Liver (tissue), 8 donors: ENCODE measurements at regions not wholly inside any gene's neighbourhood (a gene's known extent, or its start where the extent isn't known, plus 50 kb on each side); places are given as distances from the start of the nearest gene placed in this dataset.
A peak's percentile ranks its signal among the peaks of the same experiment; 100 is the strongest.

Experiments
- DNase-seq: peaks from one replicate; pipeline ENCODE4 v3.0.0-alpha.2; 2017; ENCODE audit warnings: low spot score
- H3K27ac ChIP-seq, 2 donors: one replicate each; pipeline ENCODE4 v1.7.0; 2013; ENCODE audit warnings: inconsistent platforms in 2 of 2, low read length in 2 of 2, control low read depth in 1 of 2, low read depth in 1 of 2, mild to moderate bottlenecking in 1 of 2
- H3K27me3 ChIP-seq, 4 donors: one replicate each; pipeline versions ENCODE4 v1.6.1 to v1.7.0; 2013; ENCODE audit warnings: low read length in 3 of 4, inconsistent platforms in 1 of 4, mild to moderate bottlenecking in 1 of 4, moderate library complexity in 1 of 4; ENCODE audit not compliant: control insufficient read depth in 4 of 4, insufficient read depth in 4 of 4
- H3K36me3 ChIP-seq, 4 donors: one replicate each; pipeline versions ENCODE4 v1.6.1 to v1.7.0; 2013; ENCODE audit warnings: low read length in 3 of 4, mild to moderate bottlenecking in 3 of 4, low read depth in 1 of 4, moderate library complexity in 1 of 4; ENCODE audit not compliant: control insufficient read depth in 4 of 4, insufficient read depth in 3 of 4
- H3K4me1 ChIP-seq, 4 donors: one replicate each; pipeline versions ENCODE4 v1.6.1 to v1.7.0; 2013; ENCODE audit warnings: low read length in 3 of 4, mild to moderate bottlenecking in 3 of 4, moderate library complexity in 1 of 4; ENCODE audit not compliant: control insufficient read depth in 4 of 4, insufficient read depth in 4 of 4
- H3K4me3 ChIP-seq, 3 donors: one replicate each; pipeline versions ENCODE4 v1.6.1 to v1.7.0; 2013; ENCODE audit warnings: low read length in 3 of 3, control low read depth in 1 of 3, low read depth in 1 of 3, mild to moderate bottlenecking in 1 of 3
- H3K9ac ChIP-seq, 2 donors: one replicate each; pipeline ENCODE4 v1.7.0; 2013; ENCODE audit warnings: low read length in 2 of 2, mild to moderate bottlenecking in 2 of 2, moderate library complexity in 2 of 2, control low read depth in 1 of 2, low read depth in 1 of 2
- H3K9me3 ChIP-seq, 4 donors: one replicate each; pipeline versions ENCODE4 v1.6.1 to v1.7.0; 2013; ENCODE audit warnings: low read length in 3 of 4; ENCODE audit not compliant: control insufficient read depth in 4 of 4
- EGR1 ChIP-seq, 2 donors: IDR thresholded peaks; 2 replicates each; pipeline ENCODE4 v1.6.1; 2016 to 2018; ENCODE audit warnings: antibody characterized with exemption in 2 of 2, low read depth in 2 of 2
- FOXA2 ChIP-seq: IDR thresholded peaks from 2 replicates; pipeline ENCODE4 v1.6.1; 2016; ENCODE audit warnings: antibody characterized with exemption
- GABPA ChIP-seq, 2 donors: IDR thresholded peaks in 1 of 2; conservative IDR thresholded peaks in 1 of 2; 2 replicates each; pipeline ENCODE4 v1.6.1; 2016; ENCODE audit warnings: antibody characterized with exemption in 2 of 2, mild to moderate bottlenecking in 1 of 2, moderate library complexity in 1 of 2
- HNF4A ChIP-seq, 2 donors: conservative IDR thresholded peaks; 2 replicates each; pipeline ENCODE4 v1.6.1; 2016; ENCODE audit warnings: antibody characterized with exemption in 2 of 2, mild to moderate bottlenecking in 2 of 2
- JUND ChIP-seq, 2 donors: IDR thresholded peaks; 2 replicates each; pipeline ENCODE4 v1.6.1; 2016; ENCODE audit warnings: antibody characterized with exemption in 2 of 2
- RAD21 ChIP-seq, 2 donors: IDR thresholded peaks; 2 replicates each; pipeline ENCODE4 v1.6.1; 2016; ENCODE audit warnings: antibody characterized with exemption in 2 of 2, mild to moderate bottlenecking in 2 of 2
- RXRA ChIP-seq, 2 donors: IDR thresholded peaks; 2 replicates each; pipeline ENCODE4 v1.6.1; 2017 to 2018; ENCODE audit warnings: antibody characterized with exemption in 2 of 2, mild to moderate bottlenecking in 1 of 2
- TAF1 ChIP-seq: conservative IDR thresholded peaks from 2 replicates; pipeline ENCODE4 v1.6.1; 2016; ENCODE audit warnings: antibody characterized with exemption, mild to moderate bottlenecking
- YY1 ChIP-seq: IDR thresholded peaks from 2 replicates; pipeline ENCODE4 v1.6.1; 2016; ENCODE audit warnings: antibody characterized with exemption, mild to moderate bottlenecking
- WGBS: extraction: QIAGEN DNeasy Blood & Tissue Kit; methylation state at CpG from one replicate; pipeline ENCODE4 v1.1.7; 2013; 5-methylcytosine and 5-hydroxymethylcytosine counted together
- TF ChIP-seq, protein P1 (sequence below): IDR thresholded peaks from 2 replicates; pipeline ENCODE4 v1.6.1; 2016; ENCODE audit warnings: antibody characterized with exemption
- TF ChIP-seq, protein P2 (sequence below): fragments of 150-350 bp; IDR thresholded peaks from 2 replicates; pipeline ENCODE4 v1.5.1; 2017; ENCODE audit warnings: improper control_type of control experiment, low read depth, low read length; ENCODE audit not compliant: missing input control
- TF ChIP-seq, protein P3 (sequence below): IDR thresholded peaks from 2 replicates; pipeline ENCODE4 v1.6.1; 2016; ENCODE audit warnings: antibody characterized with exemption
- donor health status: healthy.
- donor health status: healthy.
- donor health status: healthy.
- donor health status: healthy.
- donor health status: healthy.

DNA sequence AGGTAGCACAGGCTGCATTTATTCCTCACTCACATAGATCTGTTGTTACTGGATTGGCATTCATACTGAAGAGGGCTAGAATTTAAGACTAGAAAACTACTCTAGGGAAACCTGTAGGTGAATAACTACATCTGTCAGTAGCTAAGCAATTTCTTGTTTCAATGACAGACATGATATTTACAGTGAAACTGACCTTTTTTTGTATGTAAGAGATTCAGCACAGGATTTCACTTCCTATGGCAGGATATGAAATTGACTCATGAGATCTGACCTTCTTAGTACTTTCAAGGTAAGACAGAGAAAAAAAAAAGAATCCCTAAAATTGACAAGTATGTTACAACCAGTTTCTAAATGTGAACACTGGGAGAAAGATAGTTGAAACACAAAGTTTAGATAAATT lies 189.8 kb upstream of the SLC16A7 start:
- H3K36me3 ChIP-seq: no peaks in the 10 kb centered on the region
- H3K4me1 ChIP-seq: peaks cover 0 to 6% (median 5%) of the 10 kb centered on the region in 4 donors
- no peak for DNase-seq
- TF ChIP-seq GABPA (IDR thresholded peaks at IDR 0.05 in 1 of 2, conservative IDR thresholded peaks at IDR 0.05 in 1 of 2) (no peak), EGR1 (IDR thresholded peaks at IDR 0.05; ENCODE audit: low read depth in 2 of 2) (no peak), TAF1 (no peak), YY1 (no peak), RXRA (IDR thresholded peaks at IDR 0.05) (no peak)
- TF ChIP-seq, protein P1, sequence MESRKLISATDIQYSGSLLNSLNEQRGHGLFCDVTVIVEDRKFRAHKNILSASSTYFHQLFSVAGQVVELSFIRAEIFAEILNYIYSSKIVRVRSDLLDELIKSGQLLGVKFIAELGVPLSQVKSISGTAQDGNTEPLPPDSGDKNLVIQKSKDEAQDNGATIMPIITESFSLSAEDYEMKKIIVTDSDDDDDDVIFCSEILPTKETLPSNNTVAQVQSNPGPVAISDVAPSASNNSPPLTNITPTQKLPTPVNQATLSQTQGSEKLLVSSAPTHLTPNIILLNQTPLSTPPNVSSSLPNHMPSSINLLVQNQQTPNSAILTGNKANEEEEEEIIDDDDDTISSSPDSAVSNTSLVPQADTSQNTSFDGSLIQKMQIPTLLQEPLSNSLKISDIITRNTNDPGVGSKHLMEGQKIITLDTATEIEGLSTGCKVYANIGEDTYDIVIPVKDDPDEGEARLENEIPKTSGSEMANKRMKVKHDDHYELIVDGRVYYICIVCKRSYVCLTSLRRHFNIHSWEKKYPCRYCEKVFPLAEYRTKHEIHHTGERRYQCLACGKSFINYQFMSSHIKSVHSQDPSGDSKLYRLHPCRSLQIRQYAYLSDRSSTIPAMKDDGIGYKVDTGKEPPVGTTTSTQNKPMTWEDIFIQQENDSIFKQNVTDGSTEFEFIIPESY: no peak
- TF ChIP-seq, protein P2, sequence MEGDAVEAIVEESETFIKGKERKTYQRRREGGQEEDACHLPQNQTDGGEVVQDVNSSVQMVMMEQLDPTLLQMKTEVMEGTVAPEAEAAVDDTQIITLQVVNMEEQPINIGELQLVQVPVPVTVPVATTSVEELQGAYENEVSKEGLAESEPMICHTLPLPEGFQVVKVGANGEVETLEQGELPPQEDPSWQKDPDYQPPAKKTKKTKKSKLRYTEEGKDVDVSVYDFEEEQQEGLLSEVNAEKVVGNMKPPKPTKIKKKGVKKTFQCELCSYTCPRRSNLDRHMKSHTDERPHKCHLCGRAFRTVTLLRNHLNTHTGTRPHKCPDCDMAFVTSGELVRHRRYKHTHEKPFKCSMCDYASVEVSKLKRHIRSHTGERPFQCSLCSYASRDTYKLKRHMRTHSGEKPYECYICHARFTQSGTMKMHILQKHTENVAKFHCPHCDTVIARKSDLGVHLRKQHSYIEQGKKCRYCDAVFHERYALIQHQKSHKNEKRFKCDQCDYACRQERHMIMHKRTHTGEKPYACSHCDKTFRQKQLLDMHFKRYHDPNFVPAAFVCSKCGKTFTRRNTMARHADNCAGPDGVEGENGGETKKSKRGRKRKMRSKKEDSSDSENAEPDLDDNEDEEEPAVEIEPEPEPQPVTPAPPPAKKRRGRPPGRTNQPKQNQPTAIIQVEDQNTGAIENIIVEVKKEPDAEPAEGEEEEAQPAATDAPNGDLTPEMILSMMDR: no peak
- TF ChIP-seq, protein P3, sequence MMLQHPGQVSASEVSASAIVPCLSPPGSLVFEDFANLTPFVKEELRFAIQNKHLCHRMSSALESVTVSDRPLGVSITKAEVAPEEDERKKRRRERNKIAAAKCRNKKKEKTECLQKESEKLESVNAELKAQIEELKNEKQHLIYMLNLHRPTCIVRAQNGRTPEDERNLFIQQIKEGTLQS: no peak
- H3K27me3 ChIP-seq: no peaks in the 10 kb centered on the region
- H3K27ac ChIP-seq: no peak overlapping the region
- H3K4me3 ChIP-seq: no peak overlapping the region
- no peak overlapping the region for H3K9ac ChIP-seq
- H3K9me3 ChIP-seq: no peaks in the 10 kb centered on the region

DNA sequence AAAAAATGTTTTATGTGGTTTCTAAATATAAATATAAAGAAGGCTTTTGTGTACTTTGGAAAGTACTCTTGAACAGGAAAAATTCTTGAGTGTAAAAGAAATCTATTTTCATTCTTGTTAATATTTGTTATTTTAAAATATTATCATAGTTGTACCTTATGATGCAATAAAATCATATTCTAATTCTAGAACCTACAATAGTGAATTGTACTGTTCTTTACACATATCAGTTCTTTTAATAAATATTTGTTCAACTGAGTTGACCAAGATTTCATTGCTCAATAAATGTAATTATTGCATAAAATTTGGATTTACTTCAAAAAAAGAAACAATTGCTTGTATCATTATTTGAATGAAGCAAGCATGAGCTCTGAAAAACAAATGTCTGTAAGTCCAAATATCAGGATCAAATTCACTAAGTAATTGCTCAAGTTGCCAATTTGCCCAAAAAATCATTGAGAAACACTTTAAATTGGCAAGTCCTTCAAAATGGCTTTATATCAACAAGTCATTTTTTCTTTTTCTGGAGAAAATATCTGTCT lies 191.6 kb upstream of the SLC16A7 start:
- no peak overlapping the region for H3K9ac ChIP-seq
- TF ChIP-seq HNF4A (conservative IDR thresholded peaks at IDR 0.05) (peak in 1 of 2 donors; percentile 60), FOXA2 (no peak)
- H3K36me3 ChIP-seq: no peaks in the 10 kb centered on the region
- peak overlapping the region in 1 of 3 donors; percentile 14 for H3K4me3 ChIP-seq
- H3K9me3 ChIP-seq: peaks cover 0 to 2% (median 0%) of the 10 kb centered on the region in 4 donors
- no peak for DNase-seq
- H3K27ac ChIP-seq: no peak overlapping the region
- peaks cover 0 to 6% (median 5%) of the 10 kb centered on the region in 4 donors for H3K4me1 ChIP-seq
- peaks cover 0 to 3% (median 0%) of the 10 kb centered on the region in 4 donors for H3K27me3 ChIP-seq

DNA sequence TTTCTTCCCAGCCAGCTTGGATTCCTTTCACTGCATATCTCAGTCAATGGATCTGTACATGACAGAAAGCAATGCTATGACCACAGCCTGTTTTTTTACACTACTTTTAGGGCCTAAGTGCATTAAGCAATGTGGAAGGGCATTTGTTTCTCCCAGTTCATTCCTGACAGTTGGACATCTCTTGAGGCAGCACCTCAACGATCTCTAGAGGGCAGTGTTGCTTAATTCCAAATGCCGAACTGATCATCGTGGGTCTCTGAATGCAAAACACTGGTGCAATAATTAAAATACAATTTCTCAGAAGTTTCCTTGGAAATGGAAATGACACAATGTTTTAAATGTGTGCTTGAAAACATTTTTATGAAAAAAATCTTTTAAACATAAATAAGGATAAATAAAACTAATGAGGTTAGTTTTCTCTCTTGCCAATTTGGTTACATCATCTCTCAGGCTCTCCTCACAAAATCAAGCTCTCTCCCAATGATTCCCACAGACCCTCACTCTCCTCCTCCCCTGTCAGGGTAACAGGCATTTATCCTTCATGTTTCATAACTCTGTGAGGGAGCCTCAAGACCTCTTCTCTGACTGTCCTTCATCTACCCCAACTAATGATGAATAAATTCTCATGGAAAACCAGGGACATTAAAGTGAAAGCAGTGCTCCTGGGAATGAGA lies 192.4 kb upstream of the SLC16A7 start:
- DNase-seq: no peak
- H3K9me3 ChIP-seq: peaks cover 0 to 2% (median 0%) of the 10 kb centered on the region in 4 donors
- H3K27me3 ChIP-seq: peaks cover 0 to 3% (median 0%) of the 10 kb centered on the region in 4 donors
- H3K36me3 ChIP-seq: no peaks in the 10 kb centered on the region
- peaks cover 0 to 6% (median 5%) of the 10 kb centered on the region in 4 donors for H3K4me1 ChIP-seq
- TF ChIP-seq RAD21 (IDR thresholded peaks at IDR 0.05) (peak; percentile 84 to 89), HNF4A (conservative IDR thresholded peaks at IDR 0.05) (peak; percentile 28 to 31), JUND (IDR thresholded peaks at IDR 0.05) (no peak)
- TF ChIP-seq, protein P2: peak; percentile 69
- peak overlapping the region in 1 of 3 donors; percentile 14 for H3K4me3 ChIP-seq
- WGBS: 1% methylated on average over 3 of the region's 3 CpGs
- peak overlapping the region in 1 of 2 donors; percentile 5 for H3K9ac ChIP-seq
- no peak overlapping the region for H3K27ac ChIP-seq
